DND-41 (cell line): ENCODE measurements at regions not wholly inside any gene's neighbourhood (a gene's known extent, or its start where the extent isn't known, plus 50 kb on each side); places are given as distances from the start of the nearest gene placed in this dataset.

Source experiments
- ATAC-seq: fragments of 200-7000 bp; cut with Tn5 transposase; 3 replicates; pipeline ENCODE4 v1.9.1; 2021; ENCODE audit warnings: low read depth; ENCODE audit not compliant: insufficient read depth
- DNase-seq: peaks from one replicate; pipeline ENCODE4 v3.0.0-alpha.2; 2020
- H2AFZ ChIP-seq: 2 replicates; pipeline ENCODE4 v1.6.0; 2012; ENCODE audit warnings: low read depth, low read length
- H3K27ac ChIP-seq: 2 replicates; pipeline ENCODE4 v1.5.1; 2012; ENCODE audit warnings: low read length, inconsistent platforms
- H3K27me3 ChIP-seq: fragments of 200-600 bp; sonication (generic); 2 replicates; pipeline ENCODE4 v1.6.0; 2012; ENCODE audit warnings: low read length, mild to moderate bottlenecking, inconsistent platforms; ENCODE audit not compliant: insufficient read depth, poor library complexity
- H3K36me3 ChIP-seq: 2 replicates; pipeline ENCODE4 v1.5.1; 2012; ENCODE audit warnings: low read length, inconsistent platforms; ENCODE audit not compliant: insufficient read depth
- H3K4me1 ChIP-seq: 2 replicates; pipeline ENCODE4 v1.5.1; 2012; ENCODE audit warnings: mild to moderate bottlenecking, low read length; ENCODE audit not compliant: insufficient read depth
- H3K4me2 ChIP-seq: 2 replicates; pipeline ENCODE4 v1.6.0; 2012; ENCODE audit warnings: mild to moderate bottlenecking, moderate library complexity, low read length, inconsistent platforms; ENCODE audit not compliant: insufficient read depth
- H3K4me3 ChIP-seq, 2 experiments: fragments of 200-600 bp in 1 of 2; shearing (Covaris generic) in 1 of 2; 2 replicates each; pipeline ENCODE4 v1.5.1; 2012 to 2016; ENCODE audit warnings: inconsistent platforms in 2 of 2, low read length in 2 of 2, mild to moderate bottlenecking in 2 of 2, low read depth in 1 of 2, moderate library complexity in 1 of 2
- H3K79me2 ChIP-seq: 2 replicates; pipeline ENCODE4 v1.6.0; 2012; ENCODE audit warnings: low read length, inconsistent platforms; ENCODE audit not compliant: insufficient read depth
- H3K9ac ChIP-seq: 2 replicates; pipeline ENCODE4 v1.6.0; 2012; ENCODE audit warnings: low read depth, mild to moderate bottlenecking, inconsistent platforms, low read length, moderate library complexity
- H3K9me3 ChIP-seq: 2 replicates; pipeline ENCODE4 v1.5.1; 2012; ENCODE audit warnings: low read length, moderate library complexity, mild to moderate bottlenecking, inconsistent platforms; ENCODE audit not compliant: insufficient read depth, severe bottlenecking
- H4K20me1 ChIP-seq: 2 replicates; pipeline ENCODE4 v1.6.0; 2012; ENCODE audit warnings: low read length; ENCODE audit not compliant: insufficient read depth
- CTCF ChIP-seq: IDR thresholded peaks from 2 replicates; pipeline ENCODE4 v1.5.1; 2012; ENCODE audit warnings: borderline replicate concordance, low read length, moderate library complexity, mild to moderate bottlenecking; ENCODE audit not compliant: poor library complexity, severe bottlenecking; ENCODE audit errors: extremely low read depth
- EZH2 ChIP-seq: IDR thresholded peaks from 3 replicates; pipeline ENCODE4 v1.6.1; 2012; ENCODE audit warnings: borderline replicate concordance, low read depth, mild to moderate bottlenecking, moderate library complexity, low read length, inconsistent platforms; ENCODE audit not compliant: severe bottlenecking

GRCh38 chr3:99108508-99108907 lies 207.0 kb upstream of the DCBLD2 start:
- Histone ChIP-seq H3K4me3 (no peak overlapping the region), H2AFZ (no peak overlapping the region), H3K27ac (no peak overlapping the region), H3K4me2 (no peak overlapping the region), H3K27me3 (no peaks in the 10 kb centered on the region), H3K9me3 (no peaks in the 10 kb centered on the region), H3K36me3 (no peaks in the 10 kb centered on the region), H4K20me1 (no peaks in the 10 kb centered on the region), H3K4me1 (no peaks in the 10 kb centered on the region), H3K9ac (no peak overlapping the region), H3K79me2 (no peaks in the 10 kb centered on the region)
- ATAC-seq, result peak; percentile 22; the same call in 1 of the 3 replicates
- TF ChIP-seq EZH2 (no peak), CTCF (no peak)
- no peak for DNase-seq

- Histone ChIP-seq H3K79me2 (no peaks in the 10 kb centered on the region), H3K9me3 (no peaks in the 10 kb centered on the region), H3K4me1 (no peaks in the 10 kb centered on the region), H3K27me3 (no peaks in the 10 kb centered on the region), H2AFZ (no peak overlapping the region), H3K27ac (no peak overlapping the region), H3K36me3 (no peaks in the 10 kb centered on the region), H3K4me2 (no peak overlapping the region), H3K4me3 (no peak overlapping the region), H3K9ac (no peak overlapping the region), H4K20me1 (no peaks in the 10 kb centered on the region)
- no peak for ATAC-seq
- no peak for DNase-seq
- no peak for TF ChIP-seq EZH2
- no peak for TF ChIP-seq CTCF
These were observed 193.1 kb upstream of the DCBLD2 start for GRCh38 chr3:99094606-99095005.

- TF ChIP-seq CTCF (no peak), EZH2 (no peak)
- no peak overlapping the region for H3K4me2 ChIP-seq
- H3K9me3 ChIP-seq, result no peaks in the 10 kb centered on the region
- H3K4me3 ChIP-seq, result no peak overlapping the region
- no peak for ATAC-seq
- no peak for DNase-seq
- no peaks in the 10 kb centered on the region for H4K20me1 ChIP-seq
- H3K36me3 ChIP-seq, result no peaks in the 10 kb centered on the region
- H3K27ac ChIP-seq, result no peak overlapping the region
- H3K4me1 ChIP-seq, result no peaks in the 10 kb centered on the region
- no peak overlapping the region for H2AFZ ChIP-seq
- no peaks in the 10 kb centered on the region for H3K27me3 ChIP-seq
- H3K79me2 ChIP-seq, result no peaks in the 10 kb centered on the region
- H3K9ac ChIP-seq, result no peak overlapping the region
These were observed 185.8 kb upstream of the DCBLD2 start for GRCh38 chr3:99087277-99087676.

- Histone ChIP-seq H3K4me3 (no peak overlapping the region), H3K4me1 (no peaks in the 10 kb centered on the region), H3K27me3 (no peaks in the 10 kb centered on the region), H4K20me1 (no peaks in the 10 kb centered on the region), H3K79me2 (no peaks in the 10 kb centered on the region), H3K4me2 (no peak overlapping the region), H2AFZ (no peak overlapping the region), H3K36me3 (no peaks in the 10 kb centered on the region), H3K9me3 (no peaks in the 10 kb centered on the region), H3K27ac (no peak overlapping the region), H3K9ac (no peak overlapping the region)
- no peak for ATAC-seq
- TF ChIP-seq CTCF (no peak), EZH2 (no peak)
- no peak for DNase-seq
These were observed 183.3 kb upstream of the DCBLD2 start for GRCh38 chr3:99084826-99085225.
